ENCODE measurements at regions not wholly inside any gene's neighbourhood (a gene's known extent, or its start where the extent isn't known, plus 50 kb on each side); places are given as distances from the start of the nearest gene placed in this dataset.

DNA sequence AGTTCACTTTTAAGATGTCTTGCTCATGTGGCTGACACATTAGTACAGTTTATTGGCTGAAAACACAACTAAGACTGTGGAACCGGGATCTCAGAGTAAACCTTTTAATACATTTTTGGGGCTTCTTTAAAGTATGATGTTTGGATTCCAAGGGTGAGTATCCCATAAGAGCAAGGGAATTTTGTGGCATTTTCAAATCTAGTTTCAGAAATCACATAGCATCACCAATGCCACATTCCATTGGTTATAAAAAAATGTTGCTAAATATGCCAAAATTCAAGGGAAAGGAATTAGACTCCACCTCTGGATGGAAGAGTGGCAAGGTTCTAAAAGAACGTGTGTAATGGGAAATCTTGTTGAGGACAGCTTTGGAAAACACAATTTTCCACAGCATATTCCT is 338.6 kb downstream of the COL12A1 start:
- no peak for DNase-seq
- no peak overlapping the region for H3K4me3 ChIP-seq (ENCODE audit: low read depth in 1 of 3, low read length in 3 of 3)
- no peak overlapping the region for H3K27ac ChIP-seq (ENCODE audit: low read depth in 1 of 3, low read length in 2 of 3)
- H3K36me3 ChIP-seq (ENCODE audit: control insufficient read depth in 3 of 3, insufficient read depth in 2 of 3, low read depth in 1 of 3, low read length in 3 of 3), result no peaks in the 10 kb centered on the region
- no peaks in the 10 kb centered on the region for H3K9me3 ChIP-seq (ENCODE audit: control insufficient read depth in 2 of 2, insufficient read depth in 1 of 2, low read depth in 1 of 2, low read length in 1 of 2)
- WGBS, 3 donors, result 66 to 80% (median 72%) methylated on average over 2 of the region's 2 CpGs
- H3K27me3 ChIP-seq (ENCODE audit: control insufficient read depth in 3 of 3, insufficient read depth in 3 of 3, low read length in 3 of 3), result no peaks in the 10 kb centered on the region
- H3K4me1 ChIP-seq (ENCODE audit: control insufficient read depth in 3 of 3, insufficient read depth in 2 of 3, low read depth in 1 of 3, low read length in 2 of 3), result no peaks in the 10 kb centered on the region
- FAIRE-seq, result no peak

DNA sequence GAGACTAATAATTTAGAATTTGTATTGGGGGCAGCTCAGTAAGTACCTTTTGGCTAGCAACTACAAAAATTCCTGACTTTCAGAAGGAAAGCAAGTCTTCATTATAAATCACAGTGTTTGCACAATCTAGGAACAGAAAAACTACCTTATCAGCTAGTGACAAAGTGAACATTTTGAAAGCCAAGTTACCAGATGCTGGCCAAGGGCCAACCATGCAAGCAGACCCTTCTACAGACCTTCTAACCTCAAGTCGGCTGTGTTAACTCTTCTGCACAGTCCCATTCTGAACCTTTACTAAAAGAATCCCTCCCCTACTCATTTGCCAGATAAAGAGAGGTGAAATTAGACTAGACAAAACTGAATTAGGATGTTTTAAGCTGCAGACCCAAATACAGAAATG is 341.9 kb downstream of the COL12A1 start:
- Histone ChIP-seq H3K27me3 (ENCODE audit: control insufficient read depth in 3 of 3, insufficient read depth in 3 of 3, low read length in 3 of 3) (no peaks in the 10 kb centered on the region), H3K4me1 (ENCODE audit: control insufficient read depth in 3 of 3, insufficient read depth in 2 of 3, low read depth in 1 of 3, low read length in 2 of 3) (no peaks in the 10 kb centered on the region), H3K4me3 (ENCODE audit: low read depth in 1 of 3, low read length in 3 of 3) (no peak overlapping the region), H3K27ac (ENCODE audit: low read depth in 1 of 3, low read length in 2 of 3) (no peak overlapping the region), H3K36me3 (ENCODE audit: control insufficient read depth in 3 of 3, insufficient read depth in 2 of 3, low read depth in 1 of 3, low read length in 3 of 3) (no peaks in the 10 kb centered on the region), H3K9me3 (ENCODE audit: control insufficient read depth in 2 of 2, insufficient read depth in 1 of 2, low read depth in 1 of 2, low read length in 1 of 2) (no peaks in the 10 kb centered on the region)
- 66 to 72% (median 68%) methylated on average over 1 of the region's 1 CpG for WGBS, 3 donors
- DNase-seq, result no peak
- FAIRE-seq, result no peak

DNA sequence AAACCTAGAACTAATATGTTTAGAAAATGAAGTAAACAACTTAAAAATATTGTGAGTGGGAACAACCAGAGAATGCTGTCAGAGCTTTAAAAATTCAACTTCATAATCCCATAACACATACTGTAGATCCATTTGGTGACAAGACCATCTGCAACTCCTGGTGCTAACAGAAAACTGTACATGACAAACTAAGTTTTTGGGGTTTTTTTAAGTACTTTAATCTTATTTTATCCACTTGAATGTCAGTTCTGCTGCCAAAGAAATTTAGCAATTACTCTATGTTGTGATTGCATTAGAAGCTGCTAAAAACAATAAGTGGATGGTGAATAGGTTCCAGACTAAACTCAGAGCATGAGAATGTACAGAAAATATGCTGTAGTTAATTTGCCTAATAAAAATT is 345.4 kb downstream of the COL12A1 start:
- Histone ChIP-seq H3K36me3 (ENCODE audit: control insufficient read depth in 3 of 3, insufficient read depth in 2 of 3, low read depth in 1 of 3, low read length in 3 of 3) (no peaks in the 10 kb centered on the region), H3K27me3 (ENCODE audit: control insufficient read depth in 3 of 3, insufficient read depth in 3 of 3, low read length in 3 of 3) (no peaks in the 10 kb centered on the region), H3K27ac (ENCODE audit: low read depth in 1 of 3, low read length in 2 of 3) (no peak overlapping the region), H3K4me1 (ENCODE audit: control insufficient read depth in 3 of 3, insufficient read depth in 2 of 3, low read depth in 1 of 3, low read length in 2 of 3) (no peaks in the 10 kb centered on the region), H3K4me3 (ENCODE audit: low read depth in 1 of 3, low read length in 3 of 3) (no peak overlapping the region), H3K9me3 (ENCODE audit: control insufficient read depth in 2 of 2, insufficient read depth in 1 of 2, low read depth in 1 of 2, low read length in 1 of 2) (no peaks in the 10 kb centered on the region)
- DNase-seq, result no peak
- FAIRE-seq, result no peak

- 32 to 75% (median 43%) methylated on average over 3 of the region's 3 CpGs for WGBS, 3 donors
- Histone ChIP-seq H3K4me3 (ENCODE audit: low read depth in 1 of 3, low read length in 3 of 3) (no peak overlapping the region), H3K9me3 (ENCODE audit: control insufficient read depth in 2 of 2, insufficient read depth in 1 of 2, low read depth in 1 of 2, low read length in 1 of 2) (no peaks in the 10 kb centered on the region), H3K4me1 (ENCODE audit: control insufficient read depth in 3 of 3, insufficient read depth in 2 of 3, low read depth in 1 of 3, low read length in 2 of 3) (no peaks in the 10 kb centered on the region), H3K36me3 (ENCODE audit: control insufficient read depth in 3 of 3, insufficient read depth in 2 of 3, low read depth in 1 of 3, low read length in 3 of 3) (no peaks in the 10 kb centered on the region), H3K27me3 (ENCODE audit: control insufficient read depth in 3 of 3, insufficient read depth in 3 of 3, low read length in 3 of 3) (no peaks in the 10 kb centered on the region), H3K27ac (ENCODE audit: low read depth in 1 of 3, low read length in 2 of 3) (no peak overlapping the region)
- DNase-seq (peak; percentile 9 to 49), FAIRE-seq (no peak)
Observed at GRCh38 chr6:74857157-74857556, 348.7 kb downstream of the COL12A1 start.

DNA sequence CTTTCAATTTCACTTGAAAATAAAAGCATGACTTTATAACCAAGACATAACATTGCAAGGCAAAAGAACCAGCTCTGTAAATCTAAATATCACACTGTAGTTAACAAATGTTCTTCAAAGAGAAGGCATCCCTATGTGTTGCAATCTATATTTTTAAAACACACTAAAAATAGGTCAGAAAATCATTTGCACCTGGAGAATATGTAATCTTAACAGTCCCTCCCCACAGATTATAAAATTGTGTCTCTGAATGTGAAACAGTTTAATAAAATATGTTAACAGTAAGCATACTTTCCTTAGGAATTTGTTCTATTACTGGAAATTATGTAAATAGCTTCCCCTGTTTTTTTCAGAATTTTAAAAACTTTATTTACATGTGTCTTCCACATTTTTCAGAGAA is 351.9 kb downstream of the COL12A1 start:
- FAIRE-seq, result no peak
- Histone ChIP-seq H3K27me3 (ENCODE audit: control insufficient read depth in 3 of 3, insufficient read depth in 3 of 3, low read length in 3 of 3) (no peaks in the 10 kb centered on the region), H3K36me3 (ENCODE audit: control insufficient read depth in 3 of 3, insufficient read depth in 2 of 3, low read depth in 1 of 3, low read length in 3 of 3) (no peaks in the 10 kb centered on the region), H3K9me3 (ENCODE audit: control insufficient read depth in 2 of 2, insufficient read depth in 1 of 2, low read depth in 1 of 2, low read length in 1 of 2) (no peaks in the 10 kb centered on the region), H3K27ac (ENCODE audit: low read depth in 1 of 3, low read length in 2 of 3) (no peak overlapping the region), H3K4me1 (ENCODE audit: control insufficient read depth in 3 of 3, insufficient read depth in 2 of 3, low read depth in 1 of 3, low read length in 2 of 3) (no peaks in the 10 kb centered on the region), H3K4me3 (ENCODE audit: low read depth in 1 of 3, low read length in 3 of 3) (no peak overlapping the region)
- no peak for DNase-seq

DNA sequence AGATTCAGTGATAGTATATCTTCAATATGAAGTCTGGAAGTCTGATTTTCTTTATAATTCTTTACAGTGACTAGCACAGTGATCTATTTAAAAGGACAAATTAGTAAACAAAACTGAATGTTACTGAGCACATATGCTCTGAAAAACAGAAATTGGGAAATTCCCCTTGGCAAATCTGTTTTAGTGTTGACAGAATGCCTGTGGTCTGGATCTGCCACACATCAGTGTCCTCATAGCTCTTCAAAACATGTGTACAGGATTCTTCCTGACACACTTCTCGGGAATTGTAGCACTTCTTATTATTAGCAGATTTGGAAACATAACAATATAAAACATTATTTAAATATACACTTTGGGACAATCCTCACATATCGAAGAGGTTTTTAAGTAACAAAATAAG is 354.3 kb downstream of the COL12A1 start:
- H3K4me1 ChIP-seq (ENCODE audit: control insufficient read depth in 3 of 3, insufficient read depth in 2 of 3, low read depth in 1 of 3, low read length in 2 of 3), result no peaks in the 10 kb centered on the region

GRCh38 chr6:74840953-74841352 is 364.9 kb downstream of the COL12A1 start:
- H3K27me3 ChIP-seq (ENCODE audit: control insufficient read depth in 3 of 3, insufficient read depth in 3 of 3, low read length in 3 of 3), result no peaks in the 10 kb centered on the region
- H3K4me1 ChIP-seq (ENCODE audit: control insufficient read depth in 3 of 3, insufficient read depth in 2 of 3, low read depth in 1 of 3, low read length in 2 of 3), result no peaks in the 10 kb centered on the region
- no peak overlapping the region for H3K4me3 ChIP-seq (ENCODE audit: low read depth in 1 of 3, low read length in 3 of 3)
- H3K27ac ChIP-seq (ENCODE audit: low read depth in 1 of 3, low read length in 2 of 3), result no peak overlapping the region
- WGBS, 3 donors, result 82 to 83% (median 83%) methylated on average over 3 of the region's 3 CpGs
- FAIRE-seq, result no peak
- H3K36me3 ChIP-seq (ENCODE audit: control insufficient read depth in 3 of 3, insufficient read depth in 2 of 3, low read depth in 1 of 3, low read length in 3 of 3), result no peaks in the 10 kb centered on the region
- no peak for DNase-seq
- no peaks in the 10 kb centered on the region for H3K9me3 ChIP-seq (ENCODE audit: control insufficient read depth in 2 of 2, insufficient read depth in 1 of 2, low read depth in 1 of 2, low read length in 1 of 2)

More for the DNA sequence above, 354.3 kb downstream of the COL12A1 start:
- FAIRE-seq (no peak), DNase-seq (no peak)
- Histone ChIP-seq H3K4me3 (ENCODE audit: low read depth in 1 of 3, low read length in 3 of 3) (no peak overlapping the region), H3K36me3 (ENCODE audit: control insufficient read depth in 3 of 3, insufficient read depth in 2 of 3, low read depth in 1 of 3, low read length in 3 of 3) (no peaks in the 10 kb centered on the region), H3K27me3 (ENCODE audit: control insufficient read depth in 3 of 3, insufficient read depth in 3 of 3, low read length in 3 of 3) (no peaks in the 10 kb centered on the region), H3K27ac (ENCODE audit: low read depth in 1 of 3, low read length in 2 of 3) (no peak overlapping the region), H3K9me3 (ENCODE audit: control insufficient read depth in 2 of 2, insufficient read depth in 1 of 2, low read depth in 1 of 2, low read length in 1 of 2) (no peaks in the 10 kb centered on the region)
- WGBS, 3 donors, result 39 to 85% (median 68%) methylated on average over 2 of the region's 2 CpGs

DNA sequence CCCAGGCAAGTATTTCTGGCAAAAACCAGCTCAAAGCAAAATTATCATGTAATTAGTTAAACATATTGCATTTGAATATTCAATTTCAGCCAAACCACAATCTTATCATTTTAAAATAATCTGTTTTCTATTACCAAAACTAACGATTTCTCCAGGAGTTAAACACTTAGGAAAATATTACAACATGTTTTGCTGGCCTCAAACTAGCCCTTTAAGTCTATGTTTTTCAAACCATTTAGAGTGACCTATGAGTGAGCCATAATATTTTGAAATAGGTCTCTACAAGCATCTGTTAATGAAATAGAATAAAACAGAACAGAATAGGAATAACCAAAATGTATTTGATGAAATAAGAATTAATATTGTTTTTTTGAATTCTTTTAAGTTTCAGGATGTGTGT is 370.9 kb downstream of the COL12A1 start:
- H3K9me3 ChIP-seq (ENCODE audit: control insufficient read depth in 2 of 2, insufficient read depth in 1 of 2, low read depth in 1 of 2, low read length in 1 of 2), result no peaks in the 10 kb centered on the region
- H3K4me1 ChIP-seq (ENCODE audit: control insufficient read depth in 3 of 3, insufficient read depth in 2 of 3, low read depth in 1 of 3, low read length in 2 of 3), result no peaks in the 10 kb centered on the region
- no peak for FAIRE-seq
- H3K36me3 ChIP-seq (ENCODE audit: control insufficient read depth in 3 of 3, insufficient read depth in 2 of 3, low read depth in 1 of 3, low read length in 3 of 3), result no peaks in the 10 kb centered on the region
- DNase-seq, result no peak
- no peak overlapping the region for H3K27ac ChIP-seq (ENCODE audit: low read depth in 1 of 3, low read length in 2 of 3)
- H3K4me3 ChIP-seq (ENCODE audit: low read depth in 1 of 3, low read length in 3 of 3), result no peak overlapping the region
- 38 to 52% (median 44%) methylated on average over 1 of the region's 1 CpG for WGBS, 3 donors
- H3K27me3 ChIP-seq (ENCODE audit: control insufficient read depth in 3 of 3, insufficient read depth in 3 of 3, low read length in 3 of 3), result no peaks in the 10 kb centered on the region

GRCh38 chr6:74826263-74826662 is 379.6 kb downstream of the COL12A1 start:
- FAIRE-seq, result no peak
- Histone ChIP-seq H3K9me3 (ENCODE audit: control insufficient read depth in 2 of 2, insufficient read depth in 1 of 2, low read depth in 1 of 2, low read length in 1 of 2) (peaks cover 0 to 2% of the 10 kb centered on the region in 2 donors), H3K36me3 (ENCODE audit: control insufficient read depth in 3 of 3, insufficient read depth in 2 of 3, low read depth in 1 of 3, low read length in 3 of 3) (no peaks in the 10 kb centered on the region), H3K27ac (ENCODE audit: low read depth in 1 of 3, low read length in 2 of 3) (no peak overlapping the region), H3K27me3 (ENCODE audit: control insufficient read depth in 3 of 3, insufficient read depth in 3 of 3, low read length in 3 of 3) (no peaks in the 10 kb centered on the region), H3K4me3 (ENCODE audit: low read depth in 1 of 3, low read length in 3 of 3) (no peak overlapping the region), H3K4me1 (ENCODE audit: control insufficient read depth in 3 of 3, insufficient read depth in 2 of 3, low read depth in 1 of 3, low read length in 2 of 3) (no peaks in the 10 kb centered on the region)
- DNase-seq, result no peak
- WGBS, 3 donors, result 44 to 79% (median 63%) methylated on average over 6 of the region's 6 CpGs

Measured in small intestine (tissue), 7 donors.